Skeletal muscle tissue (tissue), 3 donors: ENCODE measurements at regions not wholly inside any gene's neighbourhood (a gene's known extent, or its start where the extent isn't known, plus 50 kb on each side); places are given as distances from the start of the nearest gene placed in this dataset.

Experiments used
- H3K27ac ChIP-seq: one replicate; pipeline ENCODE4 v1.7.0; 2013; ENCODE audit warnings: mild to moderate bottlenecking, low read depth, low read length, inconsistent platforms
- H3K27me3 ChIP-seq, 3 donors: one replicate each; pipeline ENCODE4 v1.7.0; 2013; ENCODE audit warnings: low read length in 3 of 3; ENCODE audit not compliant: control insufficient read depth in 3 of 3, insufficient read depth in 3 of 3
- H3K36me3 ChIP-seq, 3 donors: one replicate each; pipeline ENCODE4 v1.7.0; 2013; ENCODE audit warnings: low read length in 3 of 3; ENCODE audit not compliant: control insufficient read depth in 3 of 3, insufficient read depth in 3 of 3
- H3K4me1 ChIP-seq, 3 donors: one replicate each; pipeline ENCODE4 v1.7.0; 2013; ENCODE audit warnings: low read length in 3 of 3, mild to moderate bottlenecking in 3 of 3; ENCODE audit not compliant: control insufficient read depth in 3 of 3, insufficient read depth in 3 of 3
- H3K4me3 ChIP-seq, 3 donors: one replicate each; pipeline ENCODE4 v1.7.0; 2013; ENCODE audit warnings: low read length in 3 of 3
- H3K9ac ChIP-seq, 3 donors: one replicate each; pipeline ENCODE4 v1.7.0; 2013; ENCODE audit warnings: low read length in 3 of 3, mild to moderate bottlenecking in 3 of 3, moderate library complexity in 2 of 3, low read depth in 1 of 3
- H3K9me3 ChIP-seq, 3 donors: one replicate each; pipeline ENCODE4 v1.7.0; 2013; ENCODE audit warnings: low read length in 3 of 3; ENCODE audit not compliant: control insufficient read depth in 3 of 3
- donor health status: Osteomylitis.

DNA sequence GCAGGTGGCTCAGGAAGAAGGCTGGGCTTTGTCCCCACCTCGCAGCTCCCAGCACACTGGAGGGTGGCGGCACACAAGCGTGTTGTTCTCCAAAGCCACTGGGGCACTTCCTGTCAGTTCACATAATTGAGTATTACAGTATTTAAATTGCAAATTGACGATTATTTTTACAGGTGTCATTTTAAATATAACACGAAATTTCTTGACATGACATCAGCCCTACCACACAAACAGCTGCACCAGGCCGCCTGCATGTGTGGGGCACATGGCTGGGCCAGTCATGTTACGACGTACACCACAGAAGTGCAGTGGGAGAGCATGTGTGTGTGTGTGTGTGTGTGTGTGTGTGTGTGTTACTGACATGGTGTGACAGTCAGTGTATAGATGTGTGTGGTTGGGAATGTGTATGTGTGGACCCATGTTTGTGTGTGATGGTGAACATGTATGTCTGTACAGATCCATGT lies 155.6 kb downstream of the TTC32 start:
- H3K4me1 ChIP-seq = peaks cover 3 to 10% (median 6%) of the 10 kb centered on the region in 3 donors
- H3K36me3 ChIP-seq = no peaks in the 10 kb centered on the region
- no peak overlapping the region for H3K9ac ChIP-seq
- H3K27ac ChIP-seq = no peak overlapping the region
- H3K4me3 ChIP-seq = no peak overlapping the region
- H3K9me3 ChIP-seq = no peaks in the 10 kb centered on the region
- no peaks in the 10 kb centered on the region for H3K27me3 ChIP-seq

DNA sequence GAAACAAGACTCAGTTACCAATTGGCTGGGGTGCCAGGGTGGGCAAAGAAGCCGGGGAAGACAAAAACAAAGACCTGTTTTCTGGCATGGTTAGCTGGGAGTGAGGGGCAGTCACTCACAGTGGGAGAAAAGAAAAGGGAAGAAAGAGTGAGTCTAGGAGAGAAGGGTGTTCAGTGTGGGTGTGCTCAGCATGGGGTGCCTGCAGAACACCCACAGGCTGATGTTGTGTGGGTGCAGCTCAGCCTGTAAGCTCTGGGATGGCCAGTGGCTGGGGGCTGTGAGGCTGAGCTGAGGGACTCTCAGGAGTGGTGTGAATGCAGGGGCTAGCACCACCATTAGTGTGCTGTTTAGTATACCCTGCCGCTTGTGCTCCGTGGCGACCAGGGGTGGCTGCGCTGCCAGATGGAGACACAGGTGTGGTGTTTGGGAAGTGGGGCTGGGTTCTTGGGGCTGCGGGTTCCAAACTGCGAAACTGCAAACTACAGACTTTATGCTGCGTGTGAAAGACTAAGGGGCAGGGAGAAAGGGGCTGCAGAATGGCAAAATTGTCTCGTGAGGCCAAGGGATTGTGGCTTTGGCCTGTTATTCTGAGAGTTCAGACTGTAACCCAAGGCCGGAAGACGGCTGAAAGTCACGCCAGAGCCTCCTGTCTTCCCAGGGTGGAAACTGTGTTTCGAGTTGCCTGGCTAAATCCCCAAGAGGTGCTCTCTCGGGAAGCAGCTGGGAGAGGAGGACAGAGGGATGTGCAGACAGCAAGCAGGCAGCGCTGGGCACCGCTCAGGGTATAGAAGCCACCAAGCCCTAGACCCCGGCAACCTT lies 156.3 kb downstream of the TTC32 start:
- Histone ChIP-seq H3K9ac (no peak overlapping the region), H3K27me3 (no peaks in the 10 kb centered on the region), H3K27ac (no peak overlapping the region), H3K4me3 (no peak overlapping the region), H3K4me1 (peaks cover 3 to 10% (median 6%) of the 10 kb centered on the region in 3 donors), H3K9me3 (no peaks in the 10 kb centered on the region), H3K36me3 (no peaks in the 10 kb centered on the region)

DNA sequence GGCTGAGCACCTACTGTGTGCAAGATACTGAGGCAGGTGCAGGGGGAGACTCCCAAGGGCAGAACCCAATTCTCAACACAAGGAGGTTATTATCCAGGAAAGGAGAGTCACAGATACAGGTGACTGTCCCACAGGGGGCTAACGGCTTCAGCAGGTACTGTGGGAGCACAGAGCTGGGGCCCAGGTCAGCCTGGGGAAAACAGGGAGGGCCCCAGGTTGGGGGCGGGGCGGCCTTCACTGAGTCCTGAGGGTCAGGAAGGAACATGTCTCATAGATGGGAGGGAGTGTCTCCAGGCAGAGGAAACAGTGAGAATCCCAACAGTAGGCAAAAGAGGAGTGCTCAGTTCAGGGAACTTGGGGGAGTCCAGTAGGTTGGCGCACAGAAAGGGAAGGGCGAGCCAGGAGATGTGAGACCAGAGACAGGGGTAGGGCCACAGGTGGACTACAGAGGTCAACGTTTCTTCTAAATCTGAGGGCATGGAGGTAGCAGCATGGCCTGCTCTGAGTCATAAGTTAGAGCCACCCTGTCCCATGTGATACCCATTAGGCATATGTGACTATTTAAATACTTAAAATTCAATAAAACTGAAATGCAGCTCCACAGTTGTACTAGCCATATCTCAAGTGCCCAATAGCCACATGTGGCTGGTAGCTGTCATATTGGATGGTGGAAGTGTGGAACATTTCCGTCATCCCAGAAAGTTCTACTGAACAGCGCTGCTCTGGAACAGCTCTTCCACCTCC lies 157.2 kb downstream of the TTC32 start:
- H3K9me3 ChIP-seq = no peaks in the 10 kb centered on the region
- H3K4me1 ChIP-seq = peaks cover 3 to 10% (median 6%) of the 10 kb centered on the region in 3 donors
- H3K36me3 ChIP-seq = no peaks in the 10 kb centered on the region
- H3K27me3 ChIP-seq = no peaks in the 10 kb centered on the region
- no peak overlapping the region for H3K9ac ChIP-seq
- H3K27ac ChIP-seq = no peak overlapping the region
- H3K4me3 ChIP-seq = no peak overlapping the region

DNA sequence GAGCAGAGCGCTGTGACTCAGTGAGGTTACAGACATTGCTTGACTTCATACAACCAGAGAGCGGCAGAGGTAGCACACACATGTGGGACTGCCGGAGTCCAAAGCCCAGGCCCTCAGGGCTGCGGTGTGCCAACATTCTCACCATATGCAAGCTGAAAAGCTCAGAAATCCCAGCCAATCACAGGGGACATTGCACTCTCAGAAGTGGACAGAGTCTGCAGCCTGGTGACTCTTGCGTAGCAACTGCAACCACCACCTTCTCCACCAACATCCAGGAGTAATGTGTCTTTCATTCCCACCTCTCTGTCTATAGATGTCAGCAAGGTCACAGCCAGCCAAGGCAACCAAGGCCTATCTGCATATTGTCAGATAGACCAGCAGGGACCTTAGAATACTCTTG lies 158.1 kb downstream of the TTC32 start:
- no peak overlapping the region for H3K27ac ChIP-seq
- no peak overlapping the region for H3K9ac ChIP-seq
- H3K9me3 ChIP-seq = no peaks in the 10 kb centered on the region
- H3K4me1 ChIP-seq = peaks cover 12 to 14% (median 13%) of the 10 kb centered on the region in 3 donors
- H3K27me3 ChIP-seq = no peaks in the 10 kb centered on the region
- H3K4me3 ChIP-seq = no peak overlapping the region
- no peaks in the 10 kb centered on the region for H3K36me3 ChIP-seq

DNA sequence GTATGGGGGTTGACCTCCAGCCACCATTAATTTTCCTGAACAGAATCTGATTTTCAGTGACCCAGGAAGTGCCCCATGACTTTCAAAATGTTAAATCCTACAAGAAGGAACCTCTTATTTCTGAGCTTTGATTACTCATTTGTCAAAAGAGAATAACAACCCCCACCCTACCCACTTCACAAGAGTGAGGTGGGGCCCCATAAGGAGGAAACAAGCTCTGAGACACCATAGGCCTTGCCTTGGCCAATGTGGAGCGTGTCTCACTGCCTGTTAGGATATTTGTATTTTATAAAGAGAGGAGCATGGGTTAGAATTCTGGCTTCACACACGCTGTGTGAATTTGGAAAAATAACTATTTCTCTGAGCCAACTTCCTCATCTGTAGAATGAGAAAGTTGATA lies 158.9 kb downstream of the TTC32 start:
- H3K4me1 ChIP-seq = peaks cover 20 to 22% (median 21%) of the 10 kb centered on the region in 3 donors
- H3K4me3 ChIP-seq = no peak overlapping the region
- H3K9me3 ChIP-seq = no peaks in the 10 kb centered on the region
- no peaks in the 10 kb centered on the region for H3K36me3 ChIP-seq
- H3K27ac ChIP-seq = no peak overlapping the region
- H3K9ac ChIP-seq = no peak overlapping the region
- H3K27me3 ChIP-seq = no peaks in the 10 kb centered on the region

DNA sequence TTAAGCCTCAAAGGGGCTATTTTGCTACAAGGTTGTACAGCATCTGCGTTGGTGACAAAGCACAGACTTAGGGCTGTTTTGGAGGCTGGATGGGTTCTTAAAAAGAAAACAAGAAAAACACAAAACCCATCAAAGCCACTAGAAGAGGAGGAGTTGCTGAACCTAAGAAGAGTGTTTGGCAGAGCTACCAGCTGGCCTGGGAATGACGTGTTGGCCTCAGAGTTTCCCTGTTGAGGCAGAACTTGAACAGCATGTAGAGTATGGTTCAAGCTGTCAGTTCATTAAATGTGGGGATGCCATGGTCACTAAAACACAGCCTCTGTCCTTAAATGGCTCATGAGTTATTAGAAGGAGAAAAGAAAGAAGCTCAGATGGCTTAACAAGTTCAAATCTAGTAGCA lies 162.5 kb downstream of the TTC32 start:
- Histone ChIP-seq H3K9ac (no peak overlapping the region), H3K27ac (peak overlapping the region; percentile 64)

DNA sequence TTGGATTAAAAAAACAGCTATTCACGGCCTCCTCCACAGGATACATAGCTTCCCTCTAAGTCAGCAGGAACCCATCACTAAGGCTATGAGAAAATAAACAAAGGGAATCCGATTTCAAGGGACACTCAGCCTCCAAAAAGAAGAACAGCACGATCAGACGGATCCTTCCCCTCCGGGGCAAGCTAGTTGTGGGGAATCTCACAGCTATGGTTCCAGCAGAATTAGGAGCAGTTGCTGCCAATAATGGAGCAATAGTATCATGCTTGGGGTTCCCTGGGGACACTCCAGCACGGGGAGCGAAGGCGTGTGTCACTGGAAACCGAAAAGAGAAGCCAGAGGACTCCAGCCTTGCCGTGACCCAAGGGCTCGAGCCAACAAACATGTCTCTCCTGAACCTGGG lies 163.1 kb downstream of the TTC32 start:
- peak overlapping the region; percentile 64 for H3K27ac ChIP-seq
- H3K27me3 ChIP-seq = no peaks in the 10 kb centered on the region
- peaks cover 38 to 44% (median 40%) of the 10 kb centered on the region in 3 donors for H3K4me1 ChIP-seq
- H3K9me3 ChIP-seq = no peaks in the 10 kb centered on the region
- peak overlapping the region in 1 of 3 donors; percentile 14 for H3K4me3 ChIP-seq
- no peaks in the 10 kb centered on the region for H3K36me3 ChIP-seq
- H3K9ac ChIP-seq = peak overlapping the region in 2 of 3 donors; percentile 40 to 68

More for the DNA sequence above, 162.5 kb downstream of the TTC32 start:
- peak overlapping the region in 1 of 3 donors; percentile 14 for H3K4me3 ChIP-seq
- no peaks in the 10 kb centered on the region for H3K36me3 ChIP-seq
- no peaks in the 10 kb centered on the region for H3K27me3 ChIP-seq
- H3K9me3 ChIP-seq = no peaks in the 10 kb centered on the region
- peaks cover 34 to 40% (median 36%) of the 10 kb centered on the region in 3 donors for H3K4me1 ChIP-seq

DNA sequence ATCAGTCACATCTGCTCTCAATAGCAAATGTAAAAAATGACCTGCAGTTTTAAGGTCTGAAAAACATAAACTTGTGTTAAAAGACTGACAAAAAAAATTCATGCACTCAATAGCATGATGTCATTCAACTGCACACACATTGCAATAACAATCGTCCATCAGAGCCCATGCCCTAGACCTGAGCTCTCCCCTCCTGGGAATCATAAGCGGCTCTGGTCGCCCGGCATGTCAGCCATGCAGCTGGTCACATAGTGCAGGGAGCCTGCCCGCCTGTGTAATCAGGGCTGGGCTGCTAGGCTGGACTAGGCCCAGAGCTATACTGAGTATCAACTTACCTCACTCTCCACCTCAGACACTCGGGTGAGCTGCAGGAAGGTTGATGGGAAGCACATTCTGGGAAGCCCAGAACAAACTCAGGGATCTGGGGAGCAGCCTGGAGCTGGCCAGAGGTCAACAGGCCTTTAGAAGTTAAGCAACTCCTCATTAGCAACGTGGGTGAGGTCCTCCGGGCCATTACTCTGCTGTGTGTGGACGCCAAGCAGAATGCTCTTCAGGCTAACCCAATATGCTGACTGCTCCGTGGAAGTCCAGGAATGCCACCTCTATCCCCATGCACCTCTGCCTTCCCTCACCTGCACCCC lies 165.5 kb downstream of the TTC32 start:
- no peaks in the 10 kb centered on the region for H3K36me3 ChIP-seq
- H3K9me3 ChIP-seq = no peaks in the 10 kb centered on the region
- no peaks in the 10 kb centered on the region for H3K27me3 ChIP-seq
- no peak overlapping the region for H3K27ac ChIP-seq
- peaks cover 39 to 46% (median 42%) of the 10 kb centered on the region in 3 donors for H3K4me1 ChIP-seq
- H3K9ac ChIP-seq = peak overlapping the region in 1 of 3 donors; percentile 4
- no peak overlapping the region for H3K4me3 ChIP-seq

DNA sequence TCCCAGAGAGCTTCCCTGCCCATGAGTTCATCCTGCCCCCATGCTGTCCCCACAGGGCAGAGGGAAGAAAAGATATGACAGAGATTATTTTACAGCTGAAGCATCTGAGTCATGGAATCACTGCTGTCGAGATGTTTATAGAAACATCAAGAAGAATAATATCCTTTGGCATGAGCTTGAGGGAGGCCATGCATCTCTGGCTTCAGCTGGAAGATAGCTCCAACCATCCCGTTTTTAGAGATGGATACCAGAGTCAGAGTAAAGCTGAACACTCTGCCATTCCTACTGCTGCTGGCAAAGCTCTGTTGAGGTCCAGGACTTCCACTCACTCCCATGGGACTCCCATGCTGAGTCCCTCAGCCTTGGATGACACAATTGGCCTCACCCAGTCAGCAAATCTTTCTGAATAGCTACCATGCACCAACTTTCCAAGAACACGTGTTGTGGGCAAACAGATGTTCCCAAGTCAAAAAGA lies 167.8 kb downstream of the TTC32 start:
- Histone ChIP-seq H3K9me3 (no peaks in the 10 kb centered on the region), H3K4me3 (no peak overlapping the region), H3K36me3 (no peaks in the 10 kb centered on the region), H3K4me1 (peaks cover 35 to 46% (median 37%) of the 10 kb centered on the region in 3 donors), H3K27ac (no peak overlapping the region), H3K9ac (no peak overlapping the region), H3K27me3 (no peaks in the 10 kb centered on the region)
